IMR-90 (cell line): ENCODE measurements at regions not wholly inside any gene's neighbourhood (a gene's known extent, or its start where the extent isn't known, plus 50 kb on each side); places are given as distances from the start of the nearest gene placed in this dataset.

Experiments used
- ATAC-seq: fragments of 200-7000 bp; cut with Tn5 transposase; 2 replicates; pipeline ENCODE4 v1.9.1; 2020; ENCODE audit warnings: low read depth, mild to moderate bottlenecking, moderate library complexity
- BruUV-seq: library from RNA; stranded (reverse); fragments of 400-500 nt; replicated peaks from 2 replicates; lab custom pipeline; 2021; lab: Mats Ljungman, UMichigan
- CTCF ChIA-PET: fragments of 300-600 bp; formaldehyde crosslinking; extraction: SDS; loops from one replicate; lab custom pipeline; 2021; ENCODE audit warnings: antibody characterized with exemption; lab: Yijun Ruan, JAX
- POLR2A ChIA-PET: fragments of 300-600 bp; sonication (Branson Sonifier 250); formaldehyde crosslinking; loops from one replicate; lab custom pipeline; 2022; ENCODE audit warnings: antibody characterized with exemption; ENCODE audit not compliant: unreplicated experiment; lab: Charles Lee
- DNase-seq: peaks from one replicate; pipeline ENCODE4 v3.0.0; 2013
- H2AFZ ChIP-seq: replicated peaks from 2 replicates; pipeline ENCODE3; 2013; ENCODE audit warnings: low read length, mild to moderate bottlenecking; ENCODE audit not compliant: poor library complexity
- H2AK5ac ChIP-seq: 2 replicates; pipeline ENCODE4 v1.6.1; 2013; ENCODE audit warnings: low read depth, low read length, inconsistent platforms
- H2AK9ac ChIP-seq: replicated peaks from 2 replicates; pipeline ENCODE3; 2013; ENCODE audit warnings: mild to moderate bottlenecking, low read depth, low read length, moderate library complexity; ENCODE audit not compliant: poor library complexity
- H2BK120ac ChIP-seq: 2 replicates; pipeline ENCODE4 v1.6.1; 2013; ENCODE audit warnings: low read depth, low read length, inconsistent platforms
- H2BK15ac ChIP-seq: 3 replicates; pipeline ENCODE4 v1.6.1; 2013; ENCODE audit warnings: low read depth, low read length, inconsistent platforms
- H2BK20ac ChIP-seq: 2 replicates; pipeline ENCODE4 v1.6.1; 2013; ENCODE audit warnings: low read depth, mild to moderate bottlenecking, inconsistent platforms, low read length, moderate library complexity
- H2BK5ac ChIP-seq: 2 replicates; pipeline ENCODE4 v1.6.1; 2013; ENCODE audit warnings: mild to moderate bottlenecking, low read depth, low read length, inconsistent platforms; ENCODE audit not compliant: poor library complexity, severe bottlenecking
- H3K14ac ChIP-seq: replicated peaks from 2 replicates; pipeline ENCODE4 v1.6.1; 2013; ENCODE audit warnings: low read depth, low read length, inconsistent platforms
- H3K18ac ChIP-seq: 2 replicates; pipeline ENCODE4 v1.6.1; 2013; ENCODE audit warnings: low read depth, low read length, control low read depth
- H3K23ac ChIP-seq: 2 replicates; pipeline ENCODE4 v1.6.1; 2013; ENCODE audit warnings: low read depth, low read length, inconsistent platforms
- H3K27ac ChIP-seq: 2 replicates; pipeline ENCODE4 v1.5.1; 2013; ENCODE audit warnings: mild to moderate bottlenecking, control low read depth, low read length; ENCODE audit not compliant: insufficient read depth
- H3K27me3 ChIP-seq: 2 replicates; pipeline ENCODE4 v1.6.1; 2013; ENCODE audit warnings: low read length; ENCODE audit not compliant: control insufficient read depth, insufficient read depth
- H3K36me3 ChIP-seq: 2 replicates; pipeline ENCODE4 v1.6.1; 2013; ENCODE audit warnings: low read length, mixed read lengths; ENCODE audit not compliant: control insufficient read depth, insufficient read depth
- H3K4ac ChIP-seq: 2 replicates; pipeline ENCODE4 v1.6.1; 2013; ENCODE audit warnings: low read depth, low read length, inconsistent platforms
- H3K4me1 ChIP-seq: 2 replicates; pipeline ENCODE4 v1.6.1; 2013; ENCODE audit warnings: low read length, mixed read lengths; ENCODE audit not compliant: control insufficient read depth, insufficient read depth
- H3K4me2 ChIP-seq: 2 replicates; pipeline ENCODE4 v1.6.1; 2013; ENCODE audit warnings: low read depth, mild to moderate bottlenecking, control low read depth, low read length, moderate library complexity
- H3K4me3 ChIP-seq: 2 replicates; pipeline ENCODE4 v1.5.1; 2013; ENCODE audit warnings: low read depth, mild to moderate bottlenecking, control low read depth, low read length, moderate library complexity; ENCODE audit not compliant: insufficient read depth
- H3K56ac ChIP-seq: 2 replicates; pipeline ENCODE4 v1.6.1; 2013; ENCODE audit warnings: low read length, inconsistent platforms; ENCODE audit not compliant: insufficient read depth; ENCODE audit errors: extremely low read depth
- H3K79me1 ChIP-seq, 2 experiments: 2 replicates each; pipeline ENCODE4 v1.6.1; 2013; ENCODE audit warnings: low read length in 2 of 2, inconsistent platforms in 1 of 2, low read depth in 1 of 2
- H3K9ac ChIP-seq: 2 replicates; pipeline ENCODE4 v1.6.1; 2013; ENCODE audit warnings: low read depth, low read length, control low read depth
- H3K9me1 ChIP-seq: 2 replicates; pipeline ENCODE4 v1.6.1; 2013; ENCODE audit warnings: low read length, inconsistent platforms; ENCODE audit not compliant: insufficient read depth
- H3K9me3 ChIP-seq: 2 replicates; pipeline ENCODE4 v1.6.1; 2013; ENCODE audit warnings: low read length; ENCODE audit not compliant: control insufficient read depth, insufficient read depth
- H4K20me1 ChIP-seq: 2 replicates; pipeline ENCODE4 v1.6.1; 2013; ENCODE audit warnings: low read length, inconsistent platforms; ENCODE audit not compliant: insufficient read depth
- H4K5ac ChIP-seq: 2 replicates; pipeline ENCODE4 v1.6.1; 2013; ENCODE audit warnings: mild to moderate bottlenecking, low read depth, low read length, control low read depth
- H4K8ac ChIP-seq, 2 experiments: 2 replicates each; pipeline ENCODE4 v1.6.1; 2013; ENCODE audit warnings: low read depth in 2 of 2, low read length in 2 of 2, control low read depth in 1 of 2, inconsistent platforms in 1 of 2
- H4K91ac ChIP-seq: 2 replicates; pipeline ENCODE4 v1.6.1; 2013; ENCODE audit warnings: low read depth, low read length, inconsistent platforms; ENCODE audit not compliant: insufficient read depth
- BHLHE40 ChIP-seq: fragments of 150-350 bp; IDR thresholded peaks from 2 replicates; pipeline ENCODE4 v1.6.1; 2016; ENCODE audit warnings: mild to moderate bottlenecking, low read depth, low read length
- FOS ChIP-seq: fragments of 150-350 bp; IDR thresholded peaks from 2 replicates; pipeline ENCODE4 v1.6.1; 2016; ENCODE audit warnings: low read depth, low read length
- MAFK ChIP-seq: IDR thresholded peaks from 2 replicates; pipeline ENCODE4 v1.6.1; 2012; ENCODE audit warnings: low read depth, low read length, improper control_type of control experiment
- POLR2A ChIP-seq: IDR thresholded peaks from 2 replicates; pipeline ENCODE4 v1.6.1; 2012; ENCODE audit warnings: mild to moderate bottlenecking, low read depth, low read length
- RAD21 ChIP-seq: IDR thresholded peaks from 2 replicates; pipeline ENCODE4 v1.6.1; 2012; ENCODE audit warnings: low read length, improper control_type of control experiment
- RFX5 ChIP-seq: IDR thresholded peaks from 2 replicates; pipeline ENCODE4 v1.8.0; 2012; ENCODE audit warnings: low read depth, mild to moderate bottlenecking, low read length, moderate library complexity
- SMC3 ChIP-seq: fragments of 150-350 bp; IDR thresholded peaks from 2 replicates; pipeline ENCODE4 v1.6.1; 2016; ENCODE audit warnings: low read depth, mild to moderate bottlenecking, antibody characterized with exemption, low read length, moderate library complexity
- WGBS, 2 experiments: methylation state at CpG; one replicate each; pipeline versions ENCODE4 v1.1.5 to v1.1.7; 2013; ENCODE audit warnings: missing lambda C conversion rate in 2 of 2; ENCODE audit not compliant: insufficient read length in 1 of 2; ENCODE audit errors: extremely low coverage in 2 of 2; 5-methylcytosine and 5-hydroxymethylcytosine counted together
- dilution Hi-C: fragments of 300-500 bp; cut with HindIII; formaldehyde crosslinking; loops from one replicate; pipeline ENCODE4 v1.14.3; 2018; ENCODE audit warnings: low sequenced_read_pairs; ENCODE audit not compliant: unreplicated experiment
- in situ Hi-C: fragments of 300-500 bp; cut with MboI; formaldehyde crosslinking; loops from 3 replicates; pipeline ENCODE4 v1.14.3; 2019; ENCODE audit warnings: low sequenced_read_pairs, inconsistent platforms, mixed read lengths
- intact Hi-C: fragments of 100-400 bp; cut with micrococcal nuclease; formaldehyde crosslinking; loops from 2 replicates; pipeline ENCODE4 v1.10.0; 2022
- TF ChIP-seq, protein P1 (sequence below): fragments of 150-350 bp; IDR thresholded peaks from 2 replicates; pipeline ENCODE4 v1.6.1; 2017; ENCODE audit warnings: mild to moderate bottlenecking, antibody characterized with exemption, low read length, low read depth

DNA sequence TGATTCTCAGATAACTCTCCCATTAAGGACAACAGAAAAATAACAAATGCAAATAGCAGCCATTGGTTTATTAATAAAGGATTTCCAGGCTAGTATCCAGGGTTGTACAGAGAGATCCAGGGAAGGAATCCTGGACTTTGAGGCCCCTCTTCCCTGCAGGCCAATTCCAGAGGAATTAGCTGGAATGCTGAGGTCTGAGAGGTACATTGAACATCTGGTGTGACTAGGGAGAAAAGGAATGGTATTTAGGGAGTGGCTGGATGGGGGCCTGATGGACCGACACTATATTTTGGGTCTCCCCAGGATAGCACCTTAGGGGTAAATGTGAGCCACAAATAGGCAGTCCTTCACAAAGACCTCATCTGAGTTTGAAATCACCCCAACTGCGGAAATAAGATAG lies 924.5 kb downstream of the AACS start:
- intact Hi-C loops (no loop called here), dilution Hi-C loops (no loop called here), in situ Hi-C loops (no loop called here)
- H3K4me2 ChIP-seq: no peak overlapping the region
- H3K4me3 ChIP-seq: no peak overlapping the region
- no CpG with 5 or more reads among the region's 2 CpGs for WGBS, 2 experiments
- no peak overlapping the region for H3K23ac ChIP-seq
- BruUV-seq: no TSS peak
- H3K4me1 ChIP-seq: no peaks in the 10 kb centered on the region
- POLR2A ChIA-PET: no interaction called here
- H3K9me1 ChIP-seq: no peaks in the 10 kb centered on the region
- H3K79me1 ChIP-seq: no peaks in the 10 kb centered on the region
- H2BK5ac ChIP-seq: no peak overlapping the region
- no peak overlapping the region for H3K14ac ChIP-seq
- no peaks in the 10 kb centered on the region for H3K27me3 ChIP-seq
- no peak overlapping the region for H2AK9ac ChIP-seq
- H4K5ac ChIP-seq: no peak overlapping the region
- no peak overlapping the region for H2BK120ac ChIP-seq
- no peak overlapping the region for H3K4ac ChIP-seq
- H2BK20ac ChIP-seq: no peak overlapping the region
- no peak overlapping the region for H3K56ac ChIP-seq
- H2AK5ac ChIP-seq: no peak overlapping the region
- no peaks in the 10 kb centered on the region for H3K36me3 ChIP-seq
- ATAC-seq (no peak), DNase-seq (no peak)
- no peak overlapping the region for H2BK15ac ChIP-seq
- no peak overlapping the region for H3K18ac ChIP-seq
- no peak overlapping the region for H2AFZ ChIP-seq
- no peak overlapping the region for H3K9ac ChIP-seq
- no peak overlapping the region for H4K8ac ChIP-seq
- H3K9me3 ChIP-seq: peaks cover 5% of the 10 kb centered on the region; the same call in 1 of the 2 replicates
- H3K27ac ChIP-seq: no peak overlapping the region
- no peaks in the 10 kb centered on the region for H4K20me1 ChIP-seq
- CTCF ChIA-PET: no interaction called here
- TF ChIP-seq BHLHE40 (no peak), RFX5 (no peak), RAD21 (no peak), POLR2A (no peak), MAFK (no peak), FOS (no peak), SMC3 (no peak)
- TF ChIP-seq, protein P1, sequence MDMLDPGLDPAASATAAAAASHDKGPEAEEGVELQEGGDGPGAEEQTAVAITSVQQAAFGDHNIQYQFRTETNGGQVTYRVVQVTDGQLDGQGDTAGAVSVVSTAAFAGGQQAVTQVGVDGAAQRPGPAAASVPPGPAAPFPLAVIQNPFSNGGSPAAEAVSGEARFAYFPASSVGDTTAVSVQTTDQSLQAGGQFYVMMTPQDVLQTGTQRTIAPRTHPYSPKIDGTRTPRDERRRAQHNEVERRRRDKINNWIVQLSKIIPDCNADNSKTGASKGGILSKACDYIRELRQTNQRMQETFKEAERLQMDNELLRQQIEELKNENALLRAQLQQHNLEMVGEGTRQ: no peak
- H4K91ac ChIP-seq: no peak overlapping the region
